Astrocyte (in vitro differentiated cells and primary cell): ENCODE measurements at regions not wholly inside any gene's neighbourhood (a gene's known extent, or its start where the extent isn't known, plus 50 kb on each side); places are given as distances from the start of the nearest gene placed in this dataset.

Experiments used
- DNase-seq: peaks from one replicate; pipeline ENCODE4 v3.0.0-alpha.2; 2010; ENCODE audit warnings: low read depth
- FAIRE-seq: peaks from 2 replicates; lab custom pipeline; 2011; peaks lifted over from hg19 to GRCh38; lab: Jason Lieb, UNC
- H2AFZ ChIP-seq: 2 replicates; pipeline ENCODE4 v1.6.0; 2012; ENCODE audit warnings: low read depth, low read length, inconsistent platforms
- H3K27ac ChIP-seq: 2 replicates; pipeline ENCODE4 v1.5.1; 2011; ENCODE audit warnings: low read depth, low read length, inconsistent platforms
- H3K27me3 ChIP-seq: 2 replicates; pipeline ENCODE4 v1.6.0; 2011; ENCODE audit warnings: low read length, inconsistent platforms; ENCODE audit not compliant: insufficient read depth
- H3K36me3 ChIP-seq: 2 replicates; pipeline ENCODE4 v1.5.1; 2011; ENCODE audit warnings: low read length, inconsistent platforms; ENCODE audit not compliant: insufficient read depth
- H3K4me1 ChIP-seq: 2 replicates; pipeline ENCODE4 v1.5.1; 2011; ENCODE audit warnings: low read length, inconsistent platforms; ENCODE audit not compliant: insufficient read depth
- H3K4me2 ChIP-seq: 2 replicates; pipeline ENCODE4 v1.6.0; 2012; ENCODE audit warnings: low read length, inconsistent platforms
- H3K4me3 ChIP-seq: 2 replicates; pipeline ENCODE4 v1.5.1; 2011; ENCODE audit warnings: low read depth, mild to moderate bottlenecking, low read length, inconsistent platforms; ENCODE audit not compliant: insufficient read depth
- H3K79me2 ChIP-seq: 2 replicates; pipeline ENCODE4 v1.6.0; 2012; ENCODE audit warnings: mild to moderate bottlenecking, low read length, inconsistent platforms; ENCODE audit not compliant: insufficient read depth
- H3K9ac ChIP-seq: 2 replicates; pipeline ENCODE4 v1.6.0; 2012; ENCODE audit warnings: mild to moderate bottlenecking, low read length, inconsistent platforms
- H3K9me3 ChIP-seq: 2 replicates; pipeline ENCODE4 v1.5.1; 2012; ENCODE audit warnings: low read depth, mild to moderate bottlenecking, low read length, inconsistent platforms; ENCODE audit not compliant: insufficient read depth
- H4K20me1 ChIP-seq: 2 replicates; pipeline ENCODE4 v1.6.0; 2012; ENCODE audit warnings: low read length, inconsistent platforms; ENCODE audit not compliant: insufficient read depth
- H3K27ac Mint-ChIP-seq: one replicate; pipeline ENCODE4 v1.8.0; 2021; ENCODE audit warnings: mild to moderate bottlenecking, mixed read lengths; ENCODE audit not compliant: unreplicated experiment
- H3K27me3 Mint-ChIP-seq: one replicate; pipeline ENCODE4 v1.8.0; 2021; ENCODE audit warnings: low read depth, mixed read lengths; ENCODE audit not compliant: unreplicated experiment
- H3K36me3 Mint-ChIP-seq: one replicate; pipeline ENCODE4 v1.8.0; 2021; ENCODE audit warnings: low read depth, mixed read lengths; ENCODE audit not compliant: unreplicated experiment
- H3K4me1 Mint-ChIP-seq: one replicate; pipeline ENCODE4 v1.8.0; 2021; ENCODE audit warnings: low read depth, mixed read lengths; ENCODE audit not compliant: unreplicated experiment
- H3K4me3 Mint-ChIP-seq: one replicate; pipeline ENCODE4 v1.8.0; 2021; ENCODE audit warnings: mild to moderate bottlenecking, moderate library complexity, mixed read lengths; ENCODE audit not compliant: unreplicated experiment
- H3K9me3 Mint-ChIP-seq: one replicate; pipeline ENCODE4 v1.8.0; 2021; ENCODE audit warnings: mild to moderate bottlenecking, mixed read lengths; ENCODE audit not compliant: unreplicated experiment
- EZH2 ChIP-seq: IDR thresholded peaks from 2 replicates; pipeline ENCODE4 v1.6.1; 2012; ENCODE audit warnings: mild to moderate bottlenecking, low read length, inconsistent platforms; ENCODE audit not compliant: insufficient read depth
- TF ChIP-seq, protein P1 (sequence below): IDR thresholded peaks from 2 replicates; pipeline ENCODE4 v1.5.1; 2011; ENCODE audit warnings: low read depth, mild to moderate bottlenecking, inconsistent platforms, low read length, moderate library complexity; ENCODE audit not compliant: insufficient read depth

DNA sequence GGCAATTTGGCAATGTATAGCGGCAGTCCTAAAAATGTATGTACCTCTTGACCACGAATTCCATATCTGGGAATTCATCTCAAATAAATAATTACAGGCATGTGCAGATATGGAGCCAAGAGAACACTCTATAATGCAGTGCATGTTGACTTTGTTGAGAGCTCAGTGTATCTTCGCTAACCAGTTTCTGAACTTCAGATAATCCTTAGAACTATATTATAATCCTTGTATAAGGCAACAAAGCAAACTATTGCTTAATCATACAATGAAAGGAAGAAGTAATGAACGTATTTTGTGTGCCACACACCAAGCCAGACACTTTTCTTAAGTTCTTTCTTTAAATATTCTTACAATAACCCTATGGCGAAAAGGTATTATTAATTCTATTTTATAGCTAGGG, 168.5 kb downstream of the SMIM20 start:
- no peak for DNase-seq
- no peaks in the 10 kb centered on the region for H3K36me3 Mint-ChIP-seq
- H2AFZ ChIP-seq = no peak overlapping the region
- no peak for TF ChIP-seq EZH2
- TF ChIP-seq, protein P1, sequence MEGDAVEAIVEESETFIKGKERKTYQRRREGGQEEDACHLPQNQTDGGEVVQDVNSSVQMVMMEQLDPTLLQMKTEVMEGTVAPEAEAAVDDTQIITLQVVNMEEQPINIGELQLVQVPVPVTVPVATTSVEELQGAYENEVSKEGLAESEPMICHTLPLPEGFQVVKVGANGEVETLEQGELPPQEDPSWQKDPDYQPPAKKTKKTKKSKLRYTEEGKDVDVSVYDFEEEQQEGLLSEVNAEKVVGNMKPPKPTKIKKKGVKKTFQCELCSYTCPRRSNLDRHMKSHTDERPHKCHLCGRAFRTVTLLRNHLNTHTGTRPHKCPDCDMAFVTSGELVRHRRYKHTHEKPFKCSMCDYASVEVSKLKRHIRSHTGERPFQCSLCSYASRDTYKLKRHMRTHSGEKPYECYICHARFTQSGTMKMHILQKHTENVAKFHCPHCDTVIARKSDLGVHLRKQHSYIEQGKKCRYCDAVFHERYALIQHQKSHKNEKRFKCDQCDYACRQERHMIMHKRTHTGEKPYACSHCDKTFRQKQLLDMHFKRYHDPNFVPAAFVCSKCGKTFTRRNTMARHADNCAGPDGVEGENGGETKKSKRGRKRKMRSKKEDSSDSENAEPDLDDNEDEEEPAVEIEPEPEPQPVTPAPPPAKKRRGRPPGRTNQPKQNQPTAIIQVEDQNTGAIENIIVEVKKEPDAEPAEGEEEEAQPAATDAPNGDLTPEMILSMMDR = no peak
- peaks cover 46% of the 10 kb centered on the region for H3K27me3 ChIP-seq
- peaks cover 14% of the 10 kb centered on the region for H3K27me3 Mint-ChIP-seq
- H3K4me1 Mint-ChIP-seq = peaks cover 15% of the 10 kb centered on the region
- H4K20me1 ChIP-seq = no peaks in the 10 kb centered on the region
- H3K4me1 ChIP-seq = peaks cover 17% of the 10 kb centered on the region
- H3K79me2 ChIP-seq = no peaks in the 10 kb centered on the region
- no peak overlapping the region for H3K27ac ChIP-seq
- no peak overlapping the region for H3K4me3 Mint-ChIP-seq
- H3K27ac Mint-ChIP-seq = no peak overlapping the region
- H3K4me3 ChIP-seq = no peak overlapping the region
- H3K9me3 Mint-ChIP-seq = peaks cover 2% of the 10 kb centered on the region
- FAIRE-seq = no peak
- H3K9ac ChIP-seq = no peak overlapping the region
- no peak overlapping the region for H3K4me2 ChIP-seq
- H3K36me3 ChIP-seq = no peaks in the 10 kb centered on the region
- no peaks in the 10 kb centered on the region for H3K9me3 ChIP-seq

DNA sequence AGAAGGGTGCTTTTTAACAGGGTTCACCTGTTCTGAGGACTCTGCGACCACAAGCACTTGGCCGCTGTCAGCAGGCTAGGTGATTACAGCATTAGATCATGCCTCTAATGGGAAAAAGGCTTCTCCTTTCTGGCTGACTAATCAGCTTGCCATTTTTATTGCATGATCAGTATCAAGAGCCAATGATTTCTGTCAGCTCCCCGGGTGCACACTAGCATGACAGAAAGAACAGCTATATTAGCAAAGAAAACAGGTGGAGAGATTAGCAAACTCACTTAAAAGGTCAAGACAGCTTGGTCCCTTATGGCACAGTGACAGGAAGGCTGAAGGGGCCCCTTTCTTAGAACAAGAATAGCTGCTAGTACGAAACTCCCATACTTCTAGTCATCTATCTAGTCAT, 170.0 kb downstream of the SMIM20 start:
- FAIRE-seq (peak; percentile 26), DNase-seq (peak; percentile 95)
- TF ChIP-seq EZH2 = no peak
- TF ChIP-seq, protein P1 = no peak
- Mint-ChIP-seq H3K27me3 (peaks cover 14% of the 10 kb centered on the region), H3K27ac (no peak overlapping the region), H3K4me1 (peaks cover 16% of the 10 kb centered on the region), H3K4me3 (no peak overlapping the region), H3K36me3 (no peaks in the 10 kb centered on the region), H3K9me3 (no peaks in the 10 kb centered on the region)
- no peak overlapping the region for H3K4me3 ChIP-seq
- peak overlapping the region; percentile 35 for H3K4me2 ChIP-seq
- peaks cover 46% of the 10 kb centered on the region for H3K27me3 ChIP-seq
- no peaks in the 10 kb centered on the region for H4K20me1 ChIP-seq
- peaks cover 17% of the 10 kb centered on the region for H3K4me1 ChIP-seq
- no peaks in the 10 kb centered on the region for H3K9me3 ChIP-seq
- H3K79me2 ChIP-seq = no peaks in the 10 kb centered on the region
- no peak overlapping the region for H2AFZ ChIP-seq
- no peak overlapping the region for H3K27ac ChIP-seq
- no peaks in the 10 kb centered on the region for H3K36me3 ChIP-seq
- no peak overlapping the region for H3K9ac ChIP-seq

DNA sequence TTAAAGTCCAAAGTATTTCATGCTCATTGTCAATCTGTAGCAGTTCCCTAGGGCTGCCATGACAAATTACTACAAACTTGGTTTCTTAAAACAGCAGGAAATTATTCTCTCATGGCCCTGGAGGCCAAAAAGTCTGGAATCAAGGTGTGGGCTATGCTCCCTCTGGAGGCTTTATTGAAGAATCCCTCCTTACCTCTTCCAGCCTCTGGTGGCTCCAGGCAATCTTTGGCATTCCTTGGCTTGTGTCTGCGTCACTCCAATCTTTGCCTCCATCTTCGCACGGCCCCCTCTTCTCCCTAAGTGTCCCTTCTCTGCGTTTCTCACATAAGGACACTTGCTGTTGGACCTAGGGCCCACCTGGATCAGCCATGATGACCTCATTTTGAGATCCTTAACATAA, 170.4 kb downstream of the SMIM20 start:
- no peaks in the 10 kb centered on the region for H3K79me2 ChIP-seq
- TF ChIP-seq EZH2 = no peak
- TF ChIP-seq, protein P1 = no peak
- Mint-ChIP-seq H3K4me3 (no peak overlapping the region), H3K9me3 (no peaks in the 10 kb centered on the region), H3K4me1 (peaks cover 16% of the 10 kb centered on the region), H3K27me3 (peaks cover 14% of the 10 kb centered on the region), H3K27ac (no peak overlapping the region), H3K36me3 (no peaks in the 10 kb centered on the region)
- H3K9ac ChIP-seq = no peak overlapping the region
- peaks cover 17% of the 10 kb centered on the region for H3K4me1 ChIP-seq
- FAIRE-seq = no peak
- no peaks in the 10 kb centered on the region for H3K36me3 ChIP-seq
- H4K20me1 ChIP-seq = no peaks in the 10 kb centered on the region
- H3K9me3 ChIP-seq = no peaks in the 10 kb centered on the region
- DNase-seq = no peak
- no peak overlapping the region for H3K4me3 ChIP-seq
- no peak overlapping the region for H3K27ac ChIP-seq
- no peak overlapping the region for H2AFZ ChIP-seq
- H3K27me3 ChIP-seq = peaks cover 46% of the 10 kb centered on the region
- peak overlapping the region; percentile 35 for H3K4me2 ChIP-seq
